GM18858 (cell line): ENCODE measurements at regions not wholly inside any gene's neighbourhood (a gene's known extent, or its start where the extent isn't known, plus 50 kb on each side); places are given as distances from the start of the nearest gene placed in this dataset.

Experiments
- ATAC-seq: cut with Tn5 transposase; IDR thresholded peaks from one replicate; pipeline ENCODE4 v1.9.1; 2021; ENCODE audit not compliant: unreplicated experiment

DNA sequence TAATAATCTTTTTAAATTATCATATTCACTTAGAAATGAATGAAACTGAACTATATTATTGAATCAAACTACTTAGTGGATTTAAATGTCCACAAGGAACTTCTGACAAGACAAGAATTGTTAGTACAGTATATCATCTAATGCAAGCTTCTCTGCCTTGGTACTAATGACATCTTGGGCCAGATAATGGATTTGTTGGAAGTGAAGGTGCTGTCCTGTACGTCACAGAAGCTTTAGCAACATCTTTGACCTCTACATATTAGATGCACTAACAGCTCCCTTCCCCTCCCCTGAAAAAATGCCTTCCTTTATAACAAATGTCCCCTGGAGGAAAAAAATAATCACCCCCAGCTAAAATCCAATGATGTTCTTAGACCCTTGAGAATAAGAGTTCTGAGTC lies 695.8 kb upstream of the EYS start:
- no peak for ATAC-seq

- ATAC-seq = no peak
These were observed 689.5 kb upstream of the EYS start for GRCh38 chr6:66396549-66396948.

GRCh38 chr6:66396145-66396544 lies 689.1 kb upstream of the EYS start:
- no peak for ATAC-seq

DNA sequence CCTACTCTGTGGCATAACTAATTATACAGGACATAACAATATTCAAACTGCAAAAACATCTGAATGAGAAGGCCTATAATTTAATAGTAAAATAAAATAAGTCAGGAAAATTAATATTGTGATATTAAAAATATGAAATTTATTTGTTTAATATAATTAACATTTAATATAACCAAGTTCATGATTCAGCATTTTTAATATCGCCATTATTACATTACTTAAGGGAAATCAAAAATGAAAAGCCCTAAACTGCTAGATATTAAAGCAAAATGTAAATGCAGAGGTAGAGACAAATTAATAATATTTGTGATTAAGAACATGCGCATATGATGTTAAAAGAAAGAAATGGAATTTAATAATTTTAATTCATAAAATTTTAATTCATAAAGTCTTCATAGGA lies 683.4 kb upstream of the EYS start:
- ATAC-seq = no peak

DNA sequence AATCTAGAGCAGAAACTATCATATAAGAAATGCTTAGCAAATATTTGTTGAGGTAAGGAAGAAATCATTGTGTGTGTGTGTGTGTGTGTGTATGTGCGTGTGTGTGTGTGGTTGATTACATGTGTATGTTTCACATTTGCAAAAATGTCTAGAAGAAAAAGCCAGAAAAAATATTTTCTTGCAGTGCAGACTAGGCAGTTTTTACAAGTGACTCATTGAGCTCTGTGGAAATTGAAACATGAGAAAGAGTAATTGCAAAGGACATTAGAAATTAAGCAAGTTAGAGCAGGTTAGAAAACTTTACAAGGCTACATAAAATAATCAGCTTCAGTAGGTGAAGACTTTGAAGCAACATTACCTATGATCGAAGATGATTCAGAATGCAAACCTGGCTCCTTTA lies 669.0 kb upstream of the EYS start:
- no peak for ATAC-seq

- ATAC-seq = no peak
These were observed 662.4 kb upstream of the EYS start for GRCh38 chr6:66369407-66369806.

DNA sequence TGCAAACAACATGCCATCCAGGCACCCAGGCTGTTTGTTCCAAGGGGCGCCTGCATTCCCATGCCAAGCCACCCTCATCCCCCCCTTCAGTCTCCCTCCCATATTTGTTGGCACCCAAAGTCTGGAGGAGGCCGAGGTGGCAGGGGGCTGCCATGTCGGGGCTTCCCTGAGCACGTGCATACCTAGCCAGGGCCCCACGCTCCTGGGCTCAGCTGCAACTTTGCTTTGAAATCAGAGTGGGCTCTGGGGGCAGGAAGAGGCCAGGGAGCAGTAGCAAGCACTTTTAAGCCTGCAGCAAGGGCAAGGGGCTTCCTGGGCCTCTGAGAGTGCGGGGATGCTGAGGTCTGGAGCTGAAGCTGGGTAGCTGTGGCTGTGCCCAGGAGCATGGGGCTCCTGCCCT lies 655.9 kb upstream of the EYS start:
- ATAC-seq = no peak

GRCh38 chr6:66361886-66362285 lies 654.9 kb upstream of the EYS start:
- no peak for ATAC-seq

DNA sequence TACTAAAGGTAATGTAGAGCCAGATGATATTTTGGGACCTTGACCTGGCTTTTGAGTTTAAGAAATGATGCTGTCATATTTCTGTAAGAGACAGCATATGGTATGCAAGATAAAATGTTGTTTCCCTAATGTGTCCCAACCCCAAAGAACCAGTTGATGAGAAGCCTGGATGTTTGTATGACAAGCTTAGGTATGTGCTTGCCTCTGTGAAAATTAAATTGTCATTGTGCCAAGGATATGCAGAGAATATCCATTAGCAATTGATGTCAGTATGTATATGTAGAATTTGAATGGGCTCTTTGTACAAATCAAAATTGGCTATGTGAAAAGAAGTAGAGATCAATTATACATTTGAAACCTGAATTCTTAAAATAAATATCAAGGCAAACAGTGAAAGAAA lies 650.8 kb upstream of the EYS start:
- ATAC-seq = no peak

DNA sequence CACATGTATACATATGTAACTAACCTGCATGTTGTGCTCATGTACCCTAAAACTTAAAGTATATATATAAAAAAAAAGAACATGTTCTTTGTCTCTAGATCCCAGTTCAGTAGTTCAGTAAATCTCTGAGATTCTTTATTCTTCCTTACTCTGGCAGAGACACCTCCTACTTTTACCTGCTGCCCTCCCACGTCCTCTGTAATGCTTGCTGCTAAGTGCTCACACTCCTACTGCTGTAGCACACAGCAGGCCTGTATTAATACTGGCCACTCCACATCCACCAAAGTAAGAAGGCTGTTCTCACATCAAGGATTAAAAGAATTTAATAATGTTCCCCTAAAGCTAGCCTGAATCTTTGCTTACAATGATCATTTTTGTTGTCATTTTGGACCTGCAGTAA lies 648.4 kb upstream of the EYS start:
- no peak for ATAC-seq

GRCh38 chr6:66344796-66345195 lies 637.8 kb upstream of the EYS start:
- ATAC-seq = no peak

- ATAC-seq = no peak
These were observed 633.7 kb upstream of the EYS start for GRCh38 chr6:66340736-66341135.

DNA sequence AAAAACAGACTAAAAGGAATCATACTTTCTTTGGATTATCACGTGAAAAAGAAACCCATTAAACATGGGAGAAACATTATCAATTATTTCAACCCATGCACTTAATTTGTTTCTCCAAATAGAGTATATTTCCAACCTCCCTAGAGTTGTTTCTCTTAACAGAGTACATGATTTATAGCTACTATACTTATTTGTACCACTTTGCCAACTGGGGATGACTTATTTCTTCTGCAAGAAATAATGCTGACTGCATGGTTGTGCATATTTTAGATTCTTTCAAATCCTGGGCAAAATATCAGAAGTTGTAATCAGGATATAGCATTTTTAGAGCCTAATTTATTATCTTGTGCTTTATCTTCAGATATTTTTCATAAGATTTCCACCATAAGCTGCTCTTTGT lies 629.1 kb upstream of the EYS start:
- ATAC-seq = no peak

GRCh38 chr6:66328200-66328599 lies 621.2 kb upstream of the EYS start:
- ATAC-seq = no peak

DNA sequence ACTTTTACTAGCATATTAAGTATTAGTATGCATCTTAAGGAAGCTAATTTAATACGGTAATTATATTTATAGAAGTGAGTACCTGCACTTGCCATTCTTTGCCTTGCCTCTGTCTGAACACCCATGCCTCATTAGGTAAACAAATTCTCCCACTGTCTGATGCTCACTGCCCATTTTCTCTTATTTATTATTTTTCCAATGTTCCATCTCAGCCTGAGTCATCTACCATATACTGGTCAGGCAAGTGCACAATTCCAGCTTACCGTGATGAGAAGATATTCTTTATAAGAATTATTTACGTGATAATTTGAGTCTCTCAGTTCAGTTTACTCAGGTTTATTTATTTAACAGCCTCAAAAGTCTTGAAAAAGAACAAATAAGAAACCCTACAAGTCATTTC lies 619.2 kb upstream of the EYS start:
- no peak for ATAC-seq

- ATAC-seq = no peak
These were observed 614.0 kb upstream of the EYS start for GRCh38 chr6:66321017-66321416.

DNA sequence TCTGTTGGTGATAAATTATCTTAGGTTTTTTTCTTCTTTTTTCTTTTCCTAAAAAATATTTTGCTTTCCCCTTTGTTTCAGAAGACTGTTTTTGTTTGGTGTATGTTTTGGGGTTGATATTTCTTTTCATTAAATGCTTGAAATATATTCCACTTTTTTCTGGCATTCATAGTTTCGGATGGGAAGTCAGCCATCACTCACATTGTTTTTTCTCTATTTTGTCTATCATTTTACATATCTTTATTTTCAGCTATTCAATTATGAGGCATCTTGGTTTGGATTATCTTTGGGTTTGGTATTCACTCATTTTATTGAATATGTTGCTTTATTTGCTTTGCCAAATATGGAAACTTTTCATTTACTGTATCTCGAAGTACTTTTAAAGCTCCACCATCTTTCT lies 600.5 kb upstream of the EYS start:
- ATAC-seq = no peak

DNA sequence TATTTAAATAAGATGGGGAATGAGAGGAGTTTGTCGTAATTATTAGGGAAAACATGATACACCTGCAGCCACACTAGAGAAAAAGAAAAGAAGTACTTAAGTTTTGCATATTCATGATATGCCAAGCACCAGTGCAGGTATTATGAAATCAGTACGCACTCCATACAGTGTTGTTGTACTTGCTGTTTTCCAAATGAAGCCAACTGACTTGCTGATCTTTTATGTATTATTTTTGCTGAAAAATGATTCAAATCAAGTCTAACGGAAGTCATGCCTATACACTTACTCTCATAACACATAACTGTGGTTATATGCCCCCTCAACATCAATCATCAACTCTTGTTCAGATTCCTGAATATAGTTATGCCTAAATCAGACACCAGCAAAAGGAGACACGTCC lies 584.9 kb upstream of the EYS start:
- ATAC-seq = no peak

DNA sequence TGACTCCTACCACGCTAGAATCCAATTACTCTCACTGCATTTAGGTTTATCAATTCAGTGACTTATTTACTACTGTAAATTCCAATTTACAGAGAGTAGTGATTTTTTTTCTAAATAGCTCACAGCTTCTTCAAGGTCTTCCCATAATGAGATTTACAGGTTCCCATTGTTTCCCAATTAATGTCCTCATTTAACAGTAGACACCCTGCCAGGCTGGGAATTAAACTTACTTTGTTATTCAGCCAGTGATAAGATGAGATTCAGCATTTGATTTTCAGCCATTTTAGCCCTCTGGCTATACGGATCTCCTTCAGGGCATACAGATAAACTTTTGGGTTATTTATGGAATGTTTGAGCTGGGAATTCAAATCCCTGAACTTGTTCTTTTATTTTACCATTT lies 582.9 kb upstream of the EYS start:
- ATAC-seq = no peak

DNA sequence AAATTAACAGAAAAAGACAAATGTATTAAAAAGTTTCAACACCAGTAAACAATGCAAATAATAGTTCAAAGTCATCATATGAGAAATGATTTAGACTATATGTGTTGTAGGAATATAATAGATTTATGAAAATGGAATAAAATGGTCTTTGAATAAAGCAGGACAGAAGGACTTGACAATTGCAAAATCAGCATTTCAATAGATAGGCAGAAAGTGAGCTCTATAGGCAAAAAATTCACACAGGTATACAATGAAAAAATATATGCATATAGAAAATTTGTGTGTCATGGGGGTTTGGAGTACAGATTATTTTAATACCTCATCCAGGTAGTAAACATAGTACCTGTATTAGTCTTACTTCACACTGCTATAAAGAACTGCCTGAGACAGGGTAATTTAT lies 571.1 kb upstream of the EYS start:
- ATAC-seq = no peak

GRCh38 chr6:66277400-66277799 lies 570.4 kb upstream of the EYS start:
- no peak for ATAC-seq

- no peak for ATAC-seq
These were observed 558.7 kb upstream of the EYS start for GRCh38 chr6:66265737-66266136.

DNA sequence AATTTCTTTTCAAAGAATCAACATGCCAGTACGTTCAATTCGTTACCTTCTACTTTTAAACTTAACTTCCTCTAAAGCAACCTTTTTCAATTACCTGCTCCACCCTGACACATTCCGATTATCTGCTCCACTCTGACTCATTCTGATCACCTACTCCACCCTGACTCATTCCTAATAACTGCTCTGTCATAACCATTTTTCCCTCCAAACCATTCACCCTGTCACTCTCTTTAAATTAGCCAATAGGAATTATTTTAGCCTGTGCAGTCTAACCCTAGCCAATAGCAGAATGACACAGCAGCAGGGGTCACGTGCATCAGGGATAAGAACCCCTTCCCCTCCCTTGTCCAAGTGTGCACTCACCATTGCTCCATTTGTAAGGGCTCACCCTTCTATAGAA lies 557.4 kb upstream of the EYS start:
- ATAC-seq = no peak
